Kidney (tissue), 13 donors: ENCODE measurements at regions not wholly inside any gene's neighbourhood (a gene's known extent, or its start where the extent isn't known, plus 50 kb on each side); places are given as distances from the start of the nearest gene placed in this dataset.

Experiments used
- DNase-seq, 5 donors: peaks; one replicate each; pipeline ENCODE4 v3.0.0-alpha.2; 2013 to 2020
- FAIRE-seq: peaks from 2 replicates; lab custom pipeline; 2012; peaks lifted over from hg19 to GRCh38; lab: Jason Lieb, UNC
- H3K27ac ChIP-seq, 2 donors: one replicate each; pipeline ENCODE4 v1.7.0; 2013; ENCODE audit warnings: low read depth in 2 of 2, low read length in 2 of 2, inconsistent platforms in 1 of 2
- H3K27me3 ChIP-seq: one replicate; pipeline ENCODE4 v1.7.1; 2013; ENCODE audit warnings: low read length, inconsistent platforms; ENCODE audit not compliant: control insufficient read depth, insufficient read depth
- H3K36me3 ChIP-seq, 3 donors: one replicate each; pipeline versions ENCODE4 v1.7.0 to v1.7.1; 2013; ENCODE audit warnings: low read length in 3 of 3, control low read depth in 1 of 3, inconsistent platforms in 1 of 3; ENCODE audit not compliant: insufficient read depth in 3 of 3, control insufficient read depth in 2 of 3
- H3K4me1 ChIP-seq, 3 donors: one replicate each; pipeline versions ENCODE4 v1.7.0 to v1.7.1; 2013; ENCODE audit warnings: low read length in 3 of 3, inconsistent platforms in 1 of 3, low read depth in 1 of 3; ENCODE audit not compliant: control insufficient read depth in 2 of 3, insufficient read depth in 2 of 3
- H3K4me3 ChIP-seq, 3 donors: one replicate each; pipeline versions ENCODE4 v1.7.0 to v1.8.1; 2013; ENCODE audit warnings: low read length in 3 of 3, control low read depth in 1 of 3, inconsistent platforms in 1 of 3
- H3K9ac ChIP-seq, 3 donors: one replicate each; pipeline versions ENCODE4 v1.7.0 to v1.7.1; 2013; ENCODE audit warnings: low read length in 3 of 3, control low read depth in 1 of 3, inconsistent platforms in 1 of 3
- H3K9me3 ChIP-seq, 3 donors: one replicate each; pipeline versions ENCODE4 v1.7.0 to v1.7.1; 2013; ENCODE audit warnings: low read length in 3 of 3, control low read depth in 1 of 3, inconsistent platforms in 1 of 3; ENCODE audit not compliant: control insufficient read depth in 2 of 3, insufficient read depth in 1 of 3
- intact Hi-C: fragments of 100-400 bp; cut with DNase I; formaldehyde crosslinking; loops from one replicate; pipeline ENCODE4 v1.11.1; 2022
- TF ChIP-seq, protein P1 (sequence below): IDR thresholded peaks from 3 replicates; pipeline ENCODE4 v1.5.1; 2012; ENCODE audit warnings: mild to moderate bottlenecking, moderate library complexity, borderline replicate concordance; ENCODE audit not compliant: insufficient read depth; ENCODE audit errors: extremely low read depth
- donor health status: control.
- donor health status: control.
- donor health status: control.
- donor health status: control.
- donor health status: control.
- donor health status: DM: yes; HTN: yes; CAD: no.
- donor health status: Normal renal cell carcinoma (clear cell type).

DNA sequence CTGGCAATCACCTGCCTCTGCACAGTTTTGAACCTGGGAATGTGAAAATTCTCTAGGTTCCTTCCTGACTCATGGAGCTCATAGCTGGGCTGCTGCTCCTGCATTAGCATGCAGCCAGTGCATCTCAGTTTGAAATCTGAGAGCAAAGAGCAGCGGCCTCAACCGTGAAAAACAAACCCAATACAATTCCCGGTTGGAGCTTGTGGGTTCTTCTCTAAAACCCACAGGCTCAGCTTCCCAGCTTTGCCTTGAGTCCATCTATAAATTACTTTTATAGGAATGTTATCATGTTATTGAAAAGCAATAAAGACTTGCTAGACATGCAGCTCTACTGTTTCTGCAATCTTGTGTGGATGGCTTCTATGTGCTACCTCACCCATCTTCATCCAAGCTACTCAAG, 191.7 kb downstream of the CXCL12 start:
- no peak for FAIRE-seq
- intact Hi-C loops: no loop called here

DNA sequence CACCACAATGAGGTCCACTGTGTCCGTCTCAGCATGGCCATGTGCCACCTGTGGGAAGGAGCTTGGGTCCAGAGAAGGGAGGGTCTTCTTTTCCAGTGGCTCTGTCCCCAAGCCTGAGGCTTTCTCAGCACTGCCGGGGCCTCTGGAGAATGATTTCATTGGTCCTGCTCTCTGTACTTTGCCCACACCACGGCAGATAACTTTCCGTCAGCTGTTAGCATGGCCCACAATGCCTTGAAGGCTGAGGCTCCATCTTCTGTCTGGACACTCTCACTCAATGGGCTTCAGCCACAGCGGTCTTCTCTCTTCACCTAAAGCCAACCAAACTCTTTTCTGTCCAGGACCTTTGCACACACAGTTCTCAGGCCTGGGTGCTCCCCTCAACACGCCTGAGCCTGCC, 192.5 kb downstream of the CXCL12 start:
- TF ChIP-seq, protein P1, sequence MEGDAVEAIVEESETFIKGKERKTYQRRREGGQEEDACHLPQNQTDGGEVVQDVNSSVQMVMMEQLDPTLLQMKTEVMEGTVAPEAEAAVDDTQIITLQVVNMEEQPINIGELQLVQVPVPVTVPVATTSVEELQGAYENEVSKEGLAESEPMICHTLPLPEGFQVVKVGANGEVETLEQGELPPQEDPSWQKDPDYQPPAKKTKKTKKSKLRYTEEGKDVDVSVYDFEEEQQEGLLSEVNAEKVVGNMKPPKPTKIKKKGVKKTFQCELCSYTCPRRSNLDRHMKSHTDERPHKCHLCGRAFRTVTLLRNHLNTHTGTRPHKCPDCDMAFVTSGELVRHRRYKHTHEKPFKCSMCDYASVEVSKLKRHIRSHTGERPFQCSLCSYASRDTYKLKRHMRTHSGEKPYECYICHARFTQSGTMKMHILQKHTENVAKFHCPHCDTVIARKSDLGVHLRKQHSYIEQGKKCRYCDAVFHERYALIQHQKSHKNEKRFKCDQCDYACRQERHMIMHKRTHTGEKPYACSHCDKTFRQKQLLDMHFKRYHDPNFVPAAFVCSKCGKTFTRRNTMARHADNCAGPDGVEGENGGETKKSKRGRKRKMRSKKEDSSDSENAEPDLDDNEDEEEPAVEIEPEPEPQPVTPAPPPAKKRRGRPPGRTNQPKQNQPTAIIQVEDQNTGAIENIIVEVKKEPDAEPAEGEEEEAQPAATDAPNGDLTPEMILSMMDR: no peak
- H3K9ac ChIP-seq: no peak overlapping the region
- H3K4me3 ChIP-seq: no peak overlapping the region
- H3K36me3 ChIP-seq: no peaks in the 10 kb centered on the region
- no peaks in the 10 kb centered on the region for H3K27me3 ChIP-seq
- FAIRE-seq: no peak
- H3K4me1 ChIP-seq: no peaks in the 10 kb centered on the region
- no peak overlapping the region for H3K27ac ChIP-seq
- H3K9me3 ChIP-seq: peaks cover 0 to 5% (median 0%) of the 10 kb centered on the region in 3 donors
- intact Hi-C loops: no loop called here
- no peak for DNase-seq

More for the DNA sequence above, 191.7 kb downstream of the CXCL12 start:
- Histone ChIP-seq H3K4me3 (no peak overlapping the region), H3K9me3 (peaks cover 0 to 5% (median 0%) of the 10 kb centered on the region in 3 donors), H3K27me3 (no peaks in the 10 kb centered on the region), H3K9ac (no peak overlapping the region), H3K27ac (no peak overlapping the region), H3K36me3 (no peaks in the 10 kb centered on the region), H3K4me1 (no peaks in the 10 kb centered on the region)
- DNase-seq: peak in 1 of 5 donors; percentile 22
- TF ChIP-seq, protein P1: no peak

DNA sequence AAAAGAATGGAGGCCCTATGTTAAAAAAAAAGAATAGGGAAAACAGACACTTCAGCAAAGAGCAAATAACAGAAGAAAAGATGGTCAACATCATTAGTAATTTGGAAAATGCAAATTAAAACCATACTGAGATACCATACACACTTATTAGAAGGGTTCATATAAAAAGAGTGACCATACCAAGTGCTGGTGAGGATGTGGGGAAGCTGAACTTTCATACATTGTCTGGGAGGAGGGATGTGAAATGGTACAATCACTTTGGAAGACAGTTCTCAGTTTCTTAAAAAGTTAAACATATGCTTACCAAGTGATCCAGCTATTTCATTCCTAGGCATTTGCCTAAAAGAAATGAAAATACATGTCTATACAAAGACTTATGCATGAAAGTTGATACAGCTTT, 194.4 kb downstream of the CXCL12 start:
- Histone ChIP-seq H3K27ac (no peak overlapping the region), H3K4me1 (no peaks in the 10 kb centered on the region), H3K4me3 (no peak overlapping the region), H3K9ac (no peak overlapping the region), H3K36me3 (no peaks in the 10 kb centered on the region), H3K27me3 (no peaks in the 10 kb centered on the region), H3K9me3 (peaks cover 0 to 5% (median 0%) of the 10 kb centered on the region in 3 donors)
- intact Hi-C loops: no loop called here
- FAIRE-seq (no peak), DNase-seq (no peak)
- TF ChIP-seq, protein P1: no peak

DNA sequence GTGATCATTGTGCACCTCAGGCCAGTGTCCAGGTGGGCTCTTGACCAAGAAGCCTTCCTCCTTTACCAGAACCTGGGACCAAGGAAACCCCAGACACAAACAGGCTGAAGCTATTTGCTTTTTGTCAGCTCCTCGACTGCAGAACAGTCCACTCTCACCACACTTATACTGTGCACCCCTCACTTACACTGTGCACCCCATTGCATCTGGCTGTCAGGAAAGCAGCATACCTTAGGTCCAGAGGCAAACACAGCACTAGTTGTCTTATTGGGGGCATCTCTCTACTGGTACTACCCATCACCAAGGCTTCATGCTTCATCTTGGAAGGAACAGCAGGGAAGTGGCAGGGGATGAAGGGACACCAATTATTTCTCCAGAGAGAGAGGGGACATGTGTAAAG, 198.1 kb downstream of the CXCL12 start:
- intact Hi-C loops: no loop called here
- no peak overlapping the region for H3K4me3 ChIP-seq
- H3K27me3 ChIP-seq: no peaks in the 10 kb centered on the region
- no peak overlapping the region for H3K27ac ChIP-seq
- TF ChIP-seq, protein P1: no peak
- H3K4me1 ChIP-seq: no peaks in the 10 kb centered on the region
- H3K9me3 ChIP-seq: peaks cover 0 to 5% (median 0%) of the 10 kb centered on the region in 3 donors
- H3K36me3 ChIP-seq: no peaks in the 10 kb centered on the region
- no peak overlapping the region for H3K9ac ChIP-seq
- FAIRE-seq: no peak
- DNase-seq: no peak
